NCI-H2107 treated with DMSO at 0.1 percent for 48 hours (cell line): ENCODE measurements at regions not wholly inside any gene's neighbourhood (a gene's known extent, or its start where the extent isn't known, plus 50 kb on each side); places are given as distances from the start of the nearest gene placed in this dataset.

ENCODE experiments used
- DNase-seq: peaks from one replicate; lab custom pipeline; 2025; ENCODE audit not compliant: unreplicated experiment; lab: John Stamatoyannopoulos, UW

DNA sequence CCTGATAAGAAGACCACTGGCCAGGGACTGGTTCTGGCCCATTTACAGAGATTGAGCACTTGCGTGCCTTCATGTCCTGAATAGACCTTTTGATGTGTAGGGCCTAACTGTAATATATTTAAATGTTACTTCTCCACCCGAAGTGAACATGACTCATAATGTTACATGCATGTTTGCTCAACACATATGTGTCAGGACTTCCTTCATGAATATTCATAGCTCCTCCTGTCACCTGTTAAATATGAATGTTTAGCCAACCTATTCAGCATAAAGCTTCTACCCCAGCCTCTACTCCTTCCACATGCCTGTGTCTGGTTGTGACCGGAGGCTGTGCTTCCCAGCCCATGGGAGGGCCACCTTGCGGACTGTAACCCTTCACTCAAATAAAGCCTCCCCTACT is 457.5 kb downstream of the IRX1 start:
- no peak for DNase-seq

DNA sequence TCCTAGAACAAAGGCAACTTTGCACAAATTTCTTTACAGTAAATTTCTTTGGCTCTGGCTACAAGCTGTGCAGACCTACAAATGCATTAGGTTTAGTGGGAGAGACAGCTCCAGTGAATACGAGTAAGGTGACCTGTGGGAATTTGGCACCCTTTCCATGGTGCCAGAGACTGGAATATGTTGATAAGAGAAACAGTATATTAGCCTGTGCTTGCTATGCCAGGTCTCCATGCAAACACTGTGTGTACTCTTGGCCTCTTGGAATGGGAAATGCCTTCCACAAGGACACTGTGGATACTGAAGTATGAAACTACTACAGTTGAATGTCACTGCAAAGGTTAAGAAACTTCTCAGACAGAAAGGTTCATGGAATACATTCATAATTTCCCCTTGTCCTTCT is 458.5 kb downstream of the IRX1 start:
- no peak for DNase-seq

DNA sequence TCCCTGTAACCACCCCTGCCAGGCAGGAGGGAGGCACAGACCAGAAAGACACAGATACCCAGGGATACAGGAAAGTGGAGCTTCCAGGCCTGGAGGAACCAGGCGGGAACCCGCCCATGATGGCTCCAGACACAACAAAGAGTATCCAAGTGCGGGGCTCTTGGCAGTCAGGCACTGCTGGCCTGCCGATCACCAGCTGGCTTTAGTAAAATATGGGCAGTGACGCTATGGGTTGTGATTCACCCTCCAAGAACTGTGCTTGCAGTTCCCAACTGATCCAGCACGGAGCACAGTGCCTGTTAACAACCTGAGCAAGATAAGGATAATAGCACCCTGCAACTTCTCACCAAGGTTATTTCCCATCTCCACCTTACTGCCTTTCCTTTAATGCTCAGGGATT is 463.3 kb downstream of the IRX1 start:
- no peak for DNase-seq

DNA sequence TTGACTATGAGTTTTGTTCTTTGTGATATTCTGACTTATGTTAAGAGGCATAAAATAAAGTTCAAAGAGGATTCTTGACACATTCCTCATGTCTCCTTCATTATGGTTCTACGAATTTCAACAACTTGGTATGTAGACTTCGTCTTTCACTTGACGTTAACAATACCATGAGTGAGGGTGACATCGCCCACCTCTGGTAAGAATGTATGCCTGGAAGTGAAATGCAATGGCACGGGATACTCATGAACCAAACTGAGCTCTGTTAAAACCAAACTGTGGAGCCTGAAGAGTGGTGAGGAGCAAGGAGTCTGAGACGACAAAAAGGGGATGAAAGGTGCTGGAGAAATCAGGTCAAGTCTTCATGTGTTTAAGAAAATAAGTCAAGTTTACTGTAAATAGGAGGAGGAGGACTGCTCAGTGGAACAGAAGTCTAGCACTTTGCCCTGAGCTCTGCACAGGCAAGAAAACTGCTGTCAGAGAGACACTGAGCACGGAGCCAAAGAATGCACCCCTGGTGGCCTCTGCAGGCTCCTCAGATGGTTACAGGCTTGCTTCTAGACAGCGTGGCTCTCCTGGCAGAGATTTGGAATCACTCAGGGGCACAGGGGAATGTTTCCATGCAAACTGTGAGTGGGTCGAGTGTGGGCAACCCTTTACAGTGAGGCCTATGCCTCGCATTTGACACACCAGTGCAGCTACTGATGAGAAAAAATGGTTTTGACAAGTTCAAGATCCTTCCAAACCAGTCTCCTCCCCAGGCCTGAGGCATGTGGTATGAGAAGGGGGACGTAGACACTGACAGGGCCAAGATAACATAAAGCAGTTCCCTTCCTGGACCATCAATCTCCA is 470.1 kb downstream of the IRX1 start:
- DNase-seq = no peak

DNA sequence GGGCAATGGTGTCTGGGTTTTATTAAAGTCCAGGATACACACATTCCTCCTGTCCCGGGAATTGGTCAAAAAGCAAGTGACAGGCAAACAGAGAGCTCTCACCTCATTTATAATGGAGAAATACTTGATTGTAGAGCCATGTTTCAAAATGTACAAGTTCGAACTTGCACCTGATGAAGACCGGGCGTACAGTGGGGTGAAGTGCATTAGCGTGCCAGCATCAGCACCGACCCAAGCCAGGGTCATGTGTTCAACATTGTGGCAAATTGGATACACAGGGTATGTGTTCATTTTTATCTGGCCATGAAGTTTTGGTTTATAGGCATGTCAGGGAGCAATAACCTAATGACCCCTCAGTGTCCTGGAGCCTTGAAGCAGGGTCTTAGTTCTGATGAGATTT is 472.5 kb downstream of the IRX1 start:
- DNase-seq = no peak

DNA sequence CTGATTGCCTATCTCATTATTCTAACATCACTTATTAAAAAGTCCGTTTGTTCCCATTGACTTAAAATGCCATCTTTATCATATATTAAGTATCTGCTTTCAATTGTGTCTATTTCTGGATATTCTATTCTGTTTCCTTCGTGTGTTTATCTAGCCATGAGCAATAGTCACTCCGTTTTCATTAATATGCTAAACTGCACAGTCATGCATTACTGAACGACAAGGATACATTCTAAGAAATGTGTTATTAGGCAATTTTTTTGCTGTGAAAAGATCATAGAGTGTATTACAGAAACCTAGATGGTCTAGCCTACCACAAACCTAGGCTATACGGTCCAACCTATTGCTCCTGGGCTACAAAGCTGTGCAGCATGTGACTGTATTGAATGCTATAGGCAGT is 482.9 kb downstream of the IRX1 start:
- DNase-seq = no peak

DNA sequence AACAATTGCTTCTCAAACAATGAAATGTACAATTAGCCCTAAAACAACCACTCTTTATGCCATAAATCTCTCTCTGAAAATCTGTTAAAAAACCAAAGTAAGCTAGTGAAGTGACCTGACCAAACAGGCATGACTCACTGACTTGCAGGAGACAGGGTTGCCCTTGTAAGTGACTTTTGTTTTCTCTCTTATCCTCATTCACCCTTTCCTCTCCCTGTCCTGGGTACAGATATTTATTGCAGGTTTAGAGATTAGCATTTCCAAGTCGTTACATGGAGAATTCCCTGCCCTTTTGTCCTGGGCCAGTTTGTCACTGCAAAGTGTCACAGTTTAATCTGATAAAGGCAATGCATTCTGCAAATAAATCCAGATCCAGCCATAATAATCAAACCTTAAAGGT is 484.2 kb downstream of the IRX1 start:
- no peak for DNase-seq

DNA sequence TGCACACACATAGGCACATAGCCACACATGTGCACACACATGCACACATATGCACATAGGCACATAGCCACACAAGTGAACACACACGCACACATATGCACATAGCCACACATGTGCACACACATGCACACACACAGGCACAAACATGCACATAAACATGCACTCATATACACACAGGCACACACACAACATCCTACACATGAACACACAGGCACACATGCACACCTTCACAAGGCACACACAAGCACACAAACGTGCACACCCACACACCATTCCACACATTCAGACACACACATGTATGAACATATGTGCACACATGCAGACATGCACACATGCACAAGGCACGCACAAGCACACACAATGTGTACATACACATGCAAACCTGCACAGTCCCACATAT is 484.7 kb downstream of the IRX1 start:
- DNase-seq = no peak

DNA sequence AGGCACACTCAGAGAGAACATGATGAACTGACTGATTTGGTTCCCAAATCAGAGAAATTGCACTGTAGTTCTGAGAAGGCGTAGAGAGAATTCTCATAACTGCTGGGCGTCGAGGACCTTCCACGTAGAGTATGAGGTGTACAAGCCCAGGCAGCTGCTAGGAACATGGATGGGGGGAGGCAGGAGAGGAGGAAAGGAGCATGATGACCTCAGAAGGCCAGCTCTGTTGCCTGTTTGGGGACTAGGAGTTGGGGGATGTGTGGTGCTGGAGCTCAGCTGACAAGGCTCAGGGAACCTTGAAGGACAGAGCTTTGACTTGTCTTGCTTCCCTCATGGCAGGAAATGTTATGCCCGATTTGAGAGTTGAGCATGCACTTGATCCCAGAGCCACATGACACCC is 485.4 kb downstream of the IRX1 start:
- DNase-seq = no peak

DNA sequence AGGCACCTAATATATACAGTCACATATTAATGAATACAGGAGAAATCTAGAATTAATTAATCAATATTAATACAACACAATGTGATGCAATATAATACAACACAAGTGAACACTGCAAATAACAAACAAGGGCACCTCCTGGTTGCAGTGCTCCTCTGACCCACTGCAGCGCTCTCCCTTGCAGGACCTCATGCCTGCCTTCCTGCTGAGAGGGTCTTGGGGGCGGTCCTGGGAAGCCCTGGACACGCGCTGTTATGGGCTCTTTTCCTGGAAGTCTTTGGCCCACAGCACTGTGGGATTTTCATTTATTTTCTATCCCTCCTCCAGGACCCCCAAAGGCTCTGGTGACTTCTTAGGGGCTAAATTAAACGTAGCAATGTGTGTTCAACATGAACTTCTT is 485.8 kb downstream of the IRX1 start:
- DNase-seq = no peak

DNA sequence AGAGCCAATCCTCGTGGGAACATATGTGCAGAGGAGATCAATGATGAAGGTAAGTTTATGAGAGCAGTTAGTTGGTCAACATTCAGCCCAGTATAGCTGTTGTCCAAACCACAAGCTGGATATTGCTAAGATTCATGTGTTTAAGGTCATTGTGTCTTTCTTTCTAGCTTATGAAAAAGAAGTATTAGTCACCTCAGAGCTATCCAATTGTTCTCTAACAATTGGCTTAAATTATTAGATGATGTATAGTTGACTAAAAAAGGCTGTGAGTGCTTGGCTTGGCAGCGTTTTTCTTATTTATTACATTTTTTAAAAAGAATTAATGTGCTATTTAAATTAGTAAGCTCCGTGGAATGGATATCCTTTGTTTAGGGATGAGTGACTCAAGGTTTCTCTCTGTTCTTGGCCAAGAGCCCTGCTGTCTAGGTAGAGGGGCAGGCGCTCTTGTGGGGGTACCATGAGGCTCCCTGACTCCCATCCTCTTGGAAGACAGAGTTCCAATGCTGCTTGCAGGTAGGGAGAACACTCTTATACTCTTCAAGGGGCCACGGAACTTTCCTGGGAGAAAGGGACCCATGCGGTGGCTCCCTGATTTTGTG is 487.4 kb downstream of the IRX1 start:
- DNase-seq = no peak

DNA sequence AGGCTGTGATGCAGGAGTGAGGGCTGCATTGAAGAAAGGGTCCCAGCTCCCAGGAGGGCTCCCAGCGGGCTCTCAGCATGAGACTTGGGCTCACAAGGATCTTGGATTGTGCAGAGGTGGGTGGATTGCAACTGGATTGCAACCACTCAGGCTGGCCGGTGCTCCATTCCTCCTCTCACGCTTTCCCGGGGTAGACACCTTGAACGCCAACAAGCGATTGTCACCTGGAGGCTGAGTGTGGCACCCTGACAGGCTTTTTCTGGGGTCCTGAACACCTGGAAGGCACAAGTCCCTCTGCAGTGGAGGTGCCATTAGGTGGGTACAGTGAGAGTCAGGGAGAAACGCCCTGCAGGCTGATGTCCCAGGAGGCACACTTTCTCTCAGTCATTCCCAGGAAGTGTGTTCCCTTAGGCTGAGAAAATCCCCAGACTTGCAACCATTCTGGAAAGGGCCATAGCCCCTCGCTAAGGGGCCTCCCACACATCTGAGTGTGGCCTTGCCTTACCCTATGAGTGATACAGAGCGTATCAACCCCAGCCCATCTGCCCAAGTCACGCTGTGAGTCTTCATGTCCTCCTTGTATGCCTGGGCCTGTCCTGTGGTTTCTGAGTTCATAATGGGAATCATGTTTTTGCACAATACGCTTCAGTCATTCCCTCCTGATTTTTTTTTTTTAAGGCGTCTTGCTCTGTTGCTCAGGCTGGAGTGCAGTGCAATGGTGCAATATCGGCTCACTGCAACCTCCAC is 488.1 kb downstream of the IRX1 start:
- no peak for DNase-seq

DNA sequence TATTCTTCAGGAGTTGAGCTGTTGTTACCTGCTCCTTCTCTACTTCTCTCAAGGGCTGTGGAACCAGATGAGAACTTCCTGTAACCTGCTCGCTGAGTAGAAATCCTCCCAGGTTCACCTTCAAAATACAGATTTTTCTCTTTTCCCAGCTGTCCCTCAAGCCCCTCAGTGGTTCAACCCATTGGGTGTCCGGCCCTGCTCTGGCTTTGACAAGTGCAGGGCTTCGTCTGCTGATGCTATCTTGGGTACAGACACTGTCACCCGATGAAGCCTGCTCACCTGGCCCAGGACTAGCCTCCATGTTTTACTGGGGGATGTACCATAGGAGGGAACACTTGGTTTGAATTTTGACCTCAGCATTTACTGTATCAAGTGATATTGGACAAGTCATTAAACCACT is 490.4 kb downstream of the IRX1 start:
- DNase-seq = no peak

DNA sequence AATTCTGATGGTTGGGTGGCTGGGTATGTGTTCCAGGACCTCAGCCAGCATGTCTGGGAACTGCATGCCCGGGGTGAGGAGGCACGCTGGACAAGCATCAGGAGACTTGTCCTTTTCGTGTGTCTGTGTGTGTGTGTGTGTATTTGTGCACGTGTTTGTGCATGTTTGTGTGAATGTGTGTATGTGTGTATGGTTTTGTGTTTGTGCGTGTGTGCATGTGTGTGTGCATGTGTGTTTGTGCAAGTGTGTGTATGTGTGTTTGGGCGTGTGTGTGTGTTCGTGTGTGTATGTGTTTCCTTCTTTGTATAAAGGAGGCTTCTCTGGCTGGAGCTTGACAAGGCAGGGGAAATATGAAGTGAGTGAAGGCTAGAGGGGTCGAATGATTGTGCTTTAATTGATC is 491.5 kb downstream of the IRX1 start:
- no peak for DNase-seq

DNA sequence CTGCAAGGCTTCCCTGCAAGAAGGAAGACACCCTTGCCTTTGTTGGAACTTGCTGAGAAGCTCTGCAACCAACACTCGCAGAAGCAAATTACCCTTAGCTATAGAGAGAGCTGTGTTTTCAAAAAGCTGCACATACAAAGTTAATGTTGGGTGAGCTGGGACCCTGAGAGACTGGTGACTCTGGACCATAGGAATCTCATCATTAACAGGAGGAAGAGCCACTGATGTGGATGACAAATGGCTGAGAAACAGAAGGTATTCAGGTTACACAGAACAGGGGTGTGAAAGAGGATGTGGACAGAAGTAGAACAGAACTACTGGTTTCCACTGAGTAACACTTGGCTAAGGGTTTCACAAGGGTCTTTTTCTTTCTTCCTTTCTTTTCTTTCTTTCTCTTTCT is 493.5 kb downstream of the IRX1 start:
- DNase-seq = no peak

DNA sequence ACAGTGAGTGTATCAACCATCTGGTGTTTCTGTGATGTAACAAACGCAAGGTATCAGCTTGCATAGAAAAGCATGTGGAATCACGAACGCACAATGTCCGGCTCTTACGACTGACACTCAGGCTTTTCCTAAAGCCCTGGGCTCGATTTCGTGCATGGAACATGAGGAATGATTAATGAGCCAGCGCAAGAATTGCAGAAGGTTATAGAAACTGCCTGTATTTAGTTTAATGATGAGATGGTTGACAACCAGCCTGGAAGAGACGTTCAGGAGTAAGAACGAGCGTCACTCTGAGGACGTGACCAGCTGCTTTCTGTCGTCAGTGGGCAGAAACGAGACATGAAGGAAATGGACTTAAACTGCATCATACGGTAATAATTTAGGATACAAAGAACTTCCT is 497.6 kb downstream of the IRX1 start:
- no peak for DNase-seq

DNA sequence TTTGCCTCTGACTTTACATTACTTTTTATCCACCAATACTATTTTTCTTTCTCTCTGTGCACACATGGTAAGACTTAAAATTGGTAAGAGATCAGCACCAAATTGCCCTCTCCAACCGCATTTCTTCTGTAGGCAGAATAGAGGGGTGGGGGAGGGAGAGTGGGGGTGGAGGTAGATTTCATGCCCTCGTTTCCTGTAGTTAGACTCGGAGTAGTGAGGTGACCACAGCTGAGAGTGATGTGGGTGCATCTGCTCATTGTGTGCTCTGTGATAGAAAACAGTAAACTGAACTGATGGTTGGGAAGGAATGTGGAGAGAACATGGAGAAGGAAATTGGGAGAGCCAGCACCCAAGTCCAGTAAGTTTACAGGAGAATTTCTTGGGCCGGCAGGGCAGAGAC is 498.3 kb downstream of the IRX1 start:
- no peak for DNase-seq

DNA sequence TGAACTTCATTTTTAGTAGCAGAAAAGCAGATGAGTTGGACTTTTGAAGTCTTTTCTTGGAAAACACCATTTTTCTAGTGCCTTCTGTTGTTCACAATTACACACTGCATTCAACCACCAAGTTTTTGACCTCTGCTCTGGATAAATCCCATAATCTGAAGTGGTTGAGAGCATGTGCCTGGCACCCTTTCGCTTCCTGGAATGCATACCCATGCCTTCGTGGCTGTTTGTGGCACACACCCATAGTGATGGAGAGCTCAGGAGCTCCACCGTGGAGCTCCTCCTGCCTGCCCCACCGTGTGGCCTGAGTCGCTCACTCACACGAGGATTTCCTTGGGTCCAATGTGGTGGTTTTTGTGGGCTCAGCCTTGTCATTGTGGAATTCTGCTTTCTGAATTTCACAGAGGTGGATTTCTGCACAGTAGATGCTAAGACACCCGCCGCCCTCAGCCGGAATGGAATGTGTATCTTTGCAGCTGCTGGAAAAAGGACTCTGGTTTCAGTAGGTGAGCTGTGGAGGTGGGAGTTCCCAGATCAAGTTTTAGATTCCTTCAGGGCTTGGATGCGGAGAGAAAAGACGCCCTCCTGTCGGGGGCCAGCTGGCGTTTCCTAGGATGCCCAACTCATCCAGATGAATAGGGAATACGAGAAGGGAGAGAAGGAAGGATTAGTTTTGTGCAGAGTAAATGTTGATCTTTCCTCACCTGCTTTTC is 500.4 kb downstream of the IRX1 start:
- no peak for DNase-seq

DNA sequence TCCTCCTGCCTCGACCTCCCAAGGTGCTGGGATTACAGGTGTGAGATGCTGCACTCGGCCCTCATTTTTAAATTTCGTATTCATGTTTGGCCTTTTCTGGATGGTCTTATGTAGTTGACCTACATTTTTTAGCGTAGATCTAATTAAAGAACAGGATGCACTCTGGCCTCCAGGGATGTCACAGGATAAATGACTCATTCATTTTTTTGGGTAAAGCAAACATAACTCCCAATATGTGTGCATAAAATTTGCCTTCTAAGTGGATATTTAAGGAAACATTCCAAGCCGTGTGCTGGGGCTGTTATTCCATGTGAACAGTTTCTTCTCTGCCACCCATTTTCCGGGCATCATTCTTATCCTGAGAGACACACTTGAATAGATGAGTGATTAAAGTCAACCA is 501.6 kb downstream of the IRX1 start:
- no peak for DNase-seq

DNA sequence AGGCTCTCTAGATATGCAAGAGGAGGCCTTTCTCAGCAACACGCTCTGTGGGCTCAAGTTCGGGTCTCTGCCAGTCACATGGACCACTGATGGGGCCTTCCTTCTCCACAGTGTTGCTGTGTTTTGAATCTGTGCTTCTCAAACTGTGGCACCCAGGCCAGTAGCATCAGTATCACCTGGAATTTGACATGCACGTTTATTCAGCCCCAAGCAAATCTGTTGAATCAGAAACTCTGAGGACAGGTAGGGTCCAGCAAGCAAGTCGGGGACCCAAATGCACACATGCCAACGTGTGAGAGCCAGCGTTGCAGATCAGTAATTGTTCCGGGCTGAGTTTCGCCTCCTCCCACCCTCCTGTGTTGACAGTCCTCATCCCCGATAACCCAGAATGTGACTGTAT is 502.6 kb downstream of the IRX1 start:
- DNase-seq = no peak

DNA sequence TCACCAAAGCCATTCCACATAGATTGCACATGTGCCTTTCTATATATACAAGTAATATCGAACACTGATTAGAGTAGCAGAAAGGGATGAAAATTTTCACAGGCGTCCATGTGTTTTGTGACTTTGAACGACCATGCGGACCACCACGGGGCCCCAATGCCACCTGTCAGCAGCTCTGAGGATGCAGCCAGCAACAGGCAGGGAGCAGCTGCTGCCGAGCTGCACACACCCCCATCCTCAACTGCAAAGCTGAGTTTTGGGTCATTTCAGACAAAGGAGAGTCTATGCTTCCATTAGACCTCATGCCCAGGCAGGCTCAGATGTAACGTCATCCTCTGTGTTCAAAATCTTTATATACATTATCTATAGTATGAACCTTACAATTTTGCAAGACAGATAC is 503.8 kb downstream of the IRX1 start:
- no peak for DNase-seq

DNA sequence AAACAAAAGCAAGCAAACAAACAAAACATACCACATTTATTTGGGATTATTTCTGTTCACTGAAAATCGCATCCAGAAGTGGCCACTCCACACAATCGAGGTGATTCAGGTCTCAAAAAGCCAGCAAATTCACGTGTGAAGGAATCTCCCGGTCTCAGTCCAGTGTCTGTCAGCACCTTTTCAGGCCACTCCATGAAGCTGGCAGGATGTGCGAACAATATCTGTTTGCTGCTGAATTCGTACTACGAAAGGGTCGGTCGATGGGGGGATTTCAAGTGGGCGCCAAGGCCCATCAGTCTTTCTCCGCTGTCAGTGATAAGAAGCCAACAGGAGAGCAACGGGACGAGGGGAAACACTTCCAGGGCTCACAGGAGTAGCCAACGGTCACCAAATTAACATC is 505.1 kb downstream of the IRX1 start:
- no peak for DNase-seq
